H54 (cell line): ENCODE measurements at regions not wholly inside any gene's neighbourhood (a gene's known extent, or its start where the extent isn't known, plus 50 kb on each side); places are given as distances from the start of the nearest gene placed in this dataset.
"Not testable (repeated sequence)": the region's sequence is repeated elsewhere in the genome, so short reads cannot be mapped to it uniquely, and the experiment has no call there.

Source experiments
- DNase-seq: peaks from one replicate; pipeline ENCODE4 v3.0.0; 2011; ENCODE audit warnings: low spot score, mixed read lengths; ENCODE audit not compliant: insufficient read length
- FAIRE-seq: peaks from 3 replicates; lab custom pipeline; 2011; peaks lifted over from hg19 to GRCh38; lab: Jason Lieb, UNC
- POLR2A ChIP-seq: IDR thresholded peaks from 2 replicates; pipeline ENCODE4 v1.6.1; 2011; ENCODE audit warnings: low read depth, mild to moderate bottlenecking, low read length

GRCh38 chr5:124888050-124888506 is 141.6 kb upstream of the ZNF608 start:
- DNase-seq (no peak), FAIRE-seq (no peak)
- TF ChIP-seq POLR2A, result no peak

GRCh38 chr5:124888622-124889485 is 142.4 kb upstream of the ZNF608 start:
- FAIRE-seq (no peak), DNase-seq (no peak)
- no peak for TF ChIP-seq POLR2A

- peak; percentile 50 for FAIRE-seq
- no peak for DNase-seq
- no peak for TF ChIP-seq POLR2A
Observed at GRCh38 chr5:124889486-124889825, 143.0 kb upstream of the ZNF608 start.

GRCh38 chr5:124889850-124890249 is 143.4 kb upstream of the ZNF608 start:
- TF ChIP-seq POLR2A, result no peak
- FAIRE-seq (no peak), DNase-seq (no peak)

GRCh38 chr5:124890442-124890841 is 144.0 kb upstream of the ZNF608 start:
- not testable (repeated sequence) for FAIRE-seq

GRCh38 chr5:124891179-124891578 is 144.7 kb upstream of the ZNF608 start:
- no peak for DNase-seq
- TF ChIP-seq POLR2A, result no peak
- no peak for FAIRE-seq

More at GRCh38 chr5:124890442-124890841, 144.0 kb upstream of the ZNF608 start:
- not testable (repeated sequence) for DNase-seq

- no peak for TF ChIP-seq POLR2A
- FAIRE-seq, result no peak
- DNase-seq, result no peak
Observed at GRCh38 chr5:124892185-124892848, 145.9 kb upstream of the ZNF608 start.

GRCh38 chr5:124894541-124894940 is 148.1 kb upstream of the ZNF608 start:
- no peak for FAIRE-seq
- no peak for TF ChIP-seq POLR2A
- DNase-seq, result no peak

- DNase-seq (no peak), FAIRE-seq (no peak)
- TF ChIP-seq POLR2A, result no peak
Observed at GRCh38 chr5:124895236-124895635, 148.8 kb upstream of the ZNF608 start.

GRCh38 chr5:124901081-124901480 is 154.6 kb upstream of the ZNF608 start:
- FAIRE-seq (peak; percentile 15), DNase-seq (no peak)
- TF ChIP-seq POLR2A, result no peak

GRCh38 chr5:124902097-124902821 is 155.8 kb upstream of the ZNF608 start:
- TF ChIP-seq POLR2A, result no peak
- DNase-seq, result no peak
- no peak for FAIRE-seq

- no peak for DNase-seq
- TF ChIP-seq POLR2A, result no peak
- no peak for FAIRE-seq
Observed at GRCh38 chr5:124905256-124906130, 159.1 kb upstream of the ZNF608 start.
